GM12875 (cell line): ENCODE measurements at regions not wholly inside any gene's neighbourhood (a gene's known extent, or its start where the extent isn't known, plus 50 kb on each side); places are given as distances from the start of the nearest gene placed in this dataset.

Source experiments
- H3K4me3 ChIP-seq: one replicate; pipeline ENCODE4 v1.5.1; 2011; ENCODE audit warnings: low read depth, low read length, control low read depth
- CTCF ChIP-seq: IDR thresholded peaks from 2 replicates; pipeline ENCODE4 v1.5.1; 2011; ENCODE audit warnings: low read depth, mild to moderate bottlenecking, control low read depth, inconsistent platforms, low read length, moderate library complexity, borderline replicate concordance; ENCODE audit not compliant: insufficient read depth

- no peak for TF ChIP-seq CTCF
- H3K4me3 ChIP-seq, result no peak overlapping the region
Measured at GRCh38 chr10:78759456-78760120, 309.2 kb upstream of the ZMIZ1 start.

- no peak overlapping the region for H3K4me3 ChIP-seq
- no peak for TF ChIP-seq CTCF
Measured at GRCh38 chr10:78760463-78761310, 308.1 kb upstream of the ZMIZ1 start.

- no peak overlapping the region for H3K4me3 ChIP-seq
- no peak for TF ChIP-seq CTCF
Measured at GRCh38 chr10:78761311-78761781, 307.4 kb upstream of the ZMIZ1 start.

GRCh38 chr10:78762086-78762630 is 306.6 kb upstream of the ZMIZ1 start:
- H3K4me3 ChIP-seq, result no peak overlapping the region
- TF ChIP-seq CTCF, result no peak

GRCh38 chr10:78763234-78763633 is 305.5 kb upstream of the ZMIZ1 start:
- TF ChIP-seq CTCF, result no peak

GRCh38 chr10:78763651-78764395 is 304.9 kb upstream of the ZMIZ1 start:
- TF ChIP-seq CTCF, result no peak
- no peak overlapping the region for H3K4me3 ChIP-seq

More at GRCh38 chr10:78763234-78763633, 305.5 kb upstream of the ZMIZ1 start:
- H3K4me3 ChIP-seq, result no peak overlapping the region
